ENCODE measurements at regions not wholly inside any gene's neighbourhood (a gene's known extent, or its start where the extent isn't known, plus 50 kb on each side); places are given as distances from the start of the nearest gene placed in this dataset.

GRCh38 chr3:157754451-157754850 is 251.2 kb upstream of the VEPH1 start (continued):
- no peak for TF ChIP-seq CHD7 (IDR thresholded peaks at IDR 0.05; ENCODE audit: insufficient replicate concordance, low read length)
- TF ChIP-seq BCL11A (IDR thresholded peaks at IDR 0.05; ENCODE audit: low read depth in 2 of 2, low read length in 2 of 2), result no peak
